VCaP (cell line): ENCODE measurements at regions not wholly inside any gene's neighbourhood (a gene's known extent, or its start where the extent isn't known, plus 50 kb on each side); places are given as distances from the start of the nearest gene placed in this dataset.
"Not testable (repeated sequence)": the region's sequence is repeated elsewhere in the genome, so short reads cannot be mapped to it uniquely, and the experiment has no call there.

ENCODE experiments used
- H3K27ac ChIP-seq: fragments of 450-650 bp; 2 replicates; pipeline ENCODE4 v1.5.1; 2017
- CTCF ChIP-seq: fragments of 450-650 bp; conservative IDR thresholded peaks from 2 replicates; pipeline ENCODE4 v1.5.1; 2017; ENCODE audit warnings: mild to moderate bottlenecking, moderate library complexity

GRCh38 chr5:89064054-89064453 lies 181.1 kb upstream of the MEF2C start:
- H3K27ac ChIP-seq = no peak overlapping the region
- no peak for TF ChIP-seq CTCF

GRCh38 chr5:89060768-89061167 lies 177.8 kb upstream of the MEF2C start:
- no peak for TF ChIP-seq CTCF
- H3K27ac ChIP-seq = no peak overlapping the region

- H3K27ac ChIP-seq = no peak overlapping the region
- TF ChIP-seq CTCF = no peak
Observed at GRCh38 chr5:89059274-89059673, 176.3 kb upstream of the MEF2C start.

- no peak for TF ChIP-seq CTCF
- H3K27ac ChIP-seq = no peak overlapping the region
Observed at GRCh38 chr5:89055695-89056085, 172.7 kb upstream of the MEF2C start.

GRCh38 chr5:89055015-89055694 lies 172.2 kb upstream of the MEF2C start:
- no peak overlapping the region for H3K27ac ChIP-seq
- no peak for TF ChIP-seq CTCF

- no peak for TF ChIP-seq CTCF
- H3K27ac ChIP-seq = peak overlapping the region; percentile 13; the same call in 1 of the 2 replicates
Observed at GRCh38 chr5:89053547-89053946, 170.6 kb upstream of the MEF2C start.

GRCh38 chr5:89050062-89050461 lies 167.1 kb upstream of the MEF2C start:
- H3K27ac ChIP-seq = not testable (repeated sequence)

GRCh38 chr5:89047571-89047970 lies 164.6 kb upstream of the MEF2C start:
- no peak for TF ChIP-seq CTCF

More at GRCh38 chr5:89047571-89047970, 164.6 kb upstream of the MEF2C start:
- no peak overlapping the region for H3K27ac ChIP-seq
